Lung (tissue), 11 donors: ENCODE measurements at regions not wholly inside any gene's neighbourhood (a gene's known extent, or its start where the extent isn't known, plus 50 kb on each side); places are given as distances from the start of the nearest gene placed in this dataset.

ENCODE experiments used
- ATAC-seq: fragments of 200-7000 bp; cut with Tn5 transposase; one replicate; pipeline ENCODE4 v1.9.1; 2020; ENCODE audit warnings: moderate number of reproducible peaks; ENCODE audit not compliant: insufficient read depth, low FRiP score
- DNase-seq, 3 donors: peaks; one replicate each; pipeline ENCODE4 v3.0.0-alpha.2; 2013 to 2017
- H3K27ac ChIP-seq, 2 donors: one replicate each; pipeline ENCODE4 v1.5.1; 2013; ENCODE audit warnings: mild to moderate bottlenecking in 2 of 2, moderate library complexity in 2 of 2, control low read depth in 1 of 2, inconsistent platforms in 1 of 2, low read depth in 1 of 2, low read length in 1 of 2
- H3K27me3 ChIP-seq, 3 donors: one replicate each; pipeline ENCODE4 v1.5.1; 2013; ENCODE audit warnings: low read length in 2 of 3; ENCODE audit not compliant: control insufficient read depth in 3 of 3, insufficient read depth in 3 of 3
- H3K36me3 ChIP-seq, 4 donors: one replicate each; pipeline ENCODE4 v1.5.1; 2013; ENCODE audit warnings: low read length in 4 of 4, mild to moderate bottlenecking in 1 of 4, moderate library complexity in 1 of 4; ENCODE audit not compliant: control insufficient read depth in 4 of 4, insufficient read depth in 4 of 4
- H3K4me1 ChIP-seq, 5 donors: one replicate each; pipeline ENCODE4 v1.5.1; 2013; ENCODE audit warnings: low read length in 5 of 5, mild to moderate bottlenecking in 2 of 5, moderate library complexity in 1 of 5; ENCODE audit not compliant: control insufficient read depth in 5 of 5, insufficient read depth in 5 of 5
- H3K4me3 ChIP-seq: one replicate; pipeline ENCODE4 v1.5.1; 2013; ENCODE audit warnings: mild to moderate bottlenecking, control low read depth, moderate library complexity
- H3K9ac ChIP-seq, 2 donors: one replicate each; pipeline ENCODE4 v1.5.1; 2013; ENCODE audit warnings: low read length in 2 of 2, control low read depth in 1 of 2; ENCODE audit not compliant: insufficient read depth in 1 of 2
- H3K9me3 ChIP-seq, 4 donors: one replicate each; pipeline ENCODE4 v1.5.1; 2013; ENCODE audit warnings: low read length in 3 of 4, mild to moderate bottlenecking in 1 of 4, moderate library complexity in 1 of 4; ENCODE audit not compliant: control insufficient read depth in 4 of 4, insufficient read depth in 3 of 4
- CTCF ChIP-seq: IDR thresholded peaks from 2 replicates; pipeline ENCODE4 v1.5.1; 2012; ENCODE audit warnings: mild to moderate bottlenecking; ENCODE audit errors: control extremely low read depth, extremely low read depth
- WGBS, 2 donors: extraction: QIAGEN DNeasy Blood & Tissue Kit; methylation state at CpG; one replicate each; pipeline ENCODE4 v1.1.7; 2013; 5-methylcytosine and 5-hydroxymethylcytosine counted together
- donor health status: control.
- donor health status: control.
- donor health status: Bipolar disorder and iron deficiency.
- donor health status: healthy.
- donor health status: DM: yes; HTN: yes; CAD: no.

- H3K27ac ChIP-seq: no peak overlapping the region
- H3K4me3 ChIP-seq: no peak overlapping the region
- no peak for DNase-seq
- ATAC-seq: no peak
- no peak for TF ChIP-seq CTCF
- no peaks in the 10 kb centered on the region for H3K27me3 ChIP-seq
- H3K9me3 ChIP-seq: no peaks in the 10 kb centered on the region
- WGBS, 2 donors: 18 to 35% methylated on average over 3 of the region's 3 CpGs
- no peaks in the 10 kb centered on the region for H3K36me3 ChIP-seq
- no peaks in the 10 kb centered on the region for H3K4me1 ChIP-seq
- no peak overlapping the region for H3K9ac ChIP-seq
These were observed 1209.1 kb downstream of the CDH12 start for GRCh38 chr5:21644032-21644431.

GRCh38 chr5:21642312-21642711, 1210.8 kb downstream of the CDH12 start:
- no peaks in the 10 kb centered on the region for H3K27me3 ChIP-seq
- H3K9me3 ChIP-seq: no peaks in the 10 kb centered on the region
- no peak for TF ChIP-seq CTCF
- H3K4me3 ChIP-seq: no peak overlapping the region
- H3K4me1 ChIP-seq: no peaks in the 10 kb centered on the region
- 47 to 73% methylated on average over 1 of the region's 1 CpG for WGBS, 2 donors
- no peak overlapping the region for H3K27ac ChIP-seq
- no peaks in the 10 kb centered on the region for H3K36me3 ChIP-seq
- DNase-seq: peak in 1 of 3 donors; percentile 32
- ATAC-seq: no peak
- no peak overlapping the region for H3K9ac ChIP-seq

DNA sequence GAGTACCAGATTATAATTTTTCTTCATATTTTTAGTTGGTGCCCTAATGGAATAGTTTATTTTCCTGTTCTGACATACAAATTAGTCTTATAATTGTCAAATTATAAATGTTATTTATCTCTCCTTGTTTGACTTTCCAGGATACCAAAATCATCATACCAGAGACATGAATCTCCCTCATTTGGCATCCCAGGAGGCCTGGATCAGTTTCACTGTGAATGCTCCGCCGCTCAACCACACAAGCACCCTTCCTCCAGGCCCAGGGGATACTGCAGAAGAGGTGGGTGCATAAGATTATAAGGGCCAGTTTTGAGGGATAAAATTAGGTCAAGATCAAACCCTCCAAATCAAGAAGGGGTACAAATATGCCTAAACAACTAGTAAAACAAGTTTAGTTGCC, 1229.3 kb downstream of the CDH12 start:
- H3K9ac ChIP-seq: no peak overlapping the region
- H3K9me3 ChIP-seq: peaks cover 0 to 5% (median 0%) of the 10 kb centered on the region in 4 donors
- no peak for TF ChIP-seq CTCF
- ATAC-seq: no peak
- H3K27ac ChIP-seq: no peak overlapping the region
- DNase-seq: no peak
- no peaks in the 10 kb centered on the region for H3K4me1 ChIP-seq
- H3K36me3 ChIP-seq: no peaks in the 10 kb centered on the region
- 98 to 100% methylated on average over 2 of the region's 2 CpGs for WGBS, 2 donors
- H3K4me3 ChIP-seq: no peak overlapping the region
- no peaks in the 10 kb centered on the region for H3K27me3 ChIP-seq

DNA sequence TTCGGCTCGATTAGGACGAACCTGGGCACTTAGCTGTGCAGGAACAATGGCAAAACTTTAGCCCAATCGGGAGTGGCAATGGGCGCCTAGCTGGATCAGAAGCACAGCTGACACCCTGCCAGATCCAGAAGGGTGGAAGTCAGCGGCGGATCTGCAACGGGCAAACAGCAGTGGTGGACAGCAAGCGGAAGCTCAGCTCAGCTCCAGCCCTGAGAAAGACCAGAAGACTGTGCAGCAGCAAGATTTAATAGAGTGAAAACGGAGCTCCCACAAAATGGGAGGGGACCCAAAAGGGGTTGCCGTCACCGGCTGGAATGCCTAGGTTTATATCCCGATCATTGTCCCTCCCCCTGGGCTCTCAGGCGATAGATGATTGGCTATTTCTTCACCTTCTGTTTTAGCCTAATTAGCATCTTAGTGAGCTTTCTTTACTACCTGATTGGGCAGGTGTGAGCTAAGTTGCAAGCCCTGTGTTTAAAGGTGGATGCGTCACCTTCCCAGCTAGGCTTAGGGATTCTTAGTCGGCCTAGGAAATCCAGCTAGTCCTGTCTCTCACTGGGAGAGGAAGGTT, 1237.9 kb downstream of the CDH12 start:
- H3K9me3 ChIP-seq: peaks cover 0 to 8% (median 0%) of the 10 kb centered on the region in 4 donors
- no peak overlapping the region for H3K27ac ChIP-seq
- no peak for TF ChIP-seq CTCF
- H3K9ac ChIP-seq: no peak overlapping the region
- DNase-seq (no peak), ATAC-seq (no peak)
- 89 to 94% methylated on average over 16 of the region's 16 CpGs for WGBS, 2 donors
- no peaks in the 10 kb centered on the region for H3K27me3 ChIP-seq
- H3K4me3 ChIP-seq: no peak overlapping the region
- H3K36me3 ChIP-seq: no peaks in the 10 kb centered on the region
- peaks cover 0 to 2% (median 0%) of the 10 kb centered on the region in 5 donors for H3K4me1 ChIP-seq
